ENCODE measurements at regions not wholly inside any gene's neighbourhood (a gene's known extent, or its start where the extent isn't known, plus 50 kb on each side); places are given as distances from the start of the nearest gene placed in this dataset.

DNA sequence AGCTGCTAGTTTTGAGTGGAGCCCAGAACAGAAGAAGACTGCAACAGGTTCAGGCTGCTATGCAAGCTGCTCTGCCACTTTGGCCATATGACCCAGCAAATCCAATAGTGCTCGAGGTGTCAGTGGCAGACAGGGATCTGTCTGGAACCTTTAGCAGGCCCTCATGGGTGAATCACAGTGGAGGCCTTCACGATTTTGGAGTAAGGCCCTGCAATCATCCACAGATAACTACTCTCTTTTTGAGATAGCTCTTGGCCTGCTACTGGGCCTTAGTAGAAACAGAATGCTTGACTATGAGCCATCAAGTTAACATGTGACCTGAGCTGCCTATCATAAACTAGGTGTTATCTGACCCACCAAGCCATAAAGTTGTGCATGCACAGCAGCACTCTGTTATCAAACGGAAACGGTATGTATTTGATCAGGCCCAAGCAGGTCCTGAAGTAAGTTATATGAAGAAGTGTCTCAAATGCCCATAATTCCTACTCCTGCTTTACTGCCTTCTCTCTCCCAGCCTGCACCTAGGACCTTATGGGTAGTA, 116.9 kb upstream of the CCDC196 start:
- TF ChIP-seq, protein P1, sequence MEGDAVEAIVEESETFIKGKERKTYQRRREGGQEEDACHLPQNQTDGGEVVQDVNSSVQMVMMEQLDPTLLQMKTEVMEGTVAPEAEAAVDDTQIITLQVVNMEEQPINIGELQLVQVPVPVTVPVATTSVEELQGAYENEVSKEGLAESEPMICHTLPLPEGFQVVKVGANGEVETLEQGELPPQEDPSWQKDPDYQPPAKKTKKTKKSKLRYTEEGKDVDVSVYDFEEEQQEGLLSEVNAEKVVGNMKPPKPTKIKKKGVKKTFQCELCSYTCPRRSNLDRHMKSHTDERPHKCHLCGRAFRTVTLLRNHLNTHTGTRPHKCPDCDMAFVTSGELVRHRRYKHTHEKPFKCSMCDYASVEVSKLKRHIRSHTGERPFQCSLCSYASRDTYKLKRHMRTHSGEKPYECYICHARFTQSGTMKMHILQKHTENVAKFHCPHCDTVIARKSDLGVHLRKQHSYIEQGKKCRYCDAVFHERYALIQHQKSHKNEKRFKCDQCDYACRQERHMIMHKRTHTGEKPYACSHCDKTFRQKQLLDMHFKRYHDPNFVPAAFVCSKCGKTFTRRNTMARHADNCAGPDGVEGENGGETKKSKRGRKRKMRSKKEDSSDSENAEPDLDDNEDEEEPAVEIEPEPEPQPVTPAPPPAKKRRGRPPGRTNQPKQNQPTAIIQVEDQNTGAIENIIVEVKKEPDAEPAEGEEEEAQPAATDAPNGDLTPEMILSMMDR (IDR thresholded peaks at IDR 0.05), result no peak
- no peak for TF ChIP-seq POLR2A (IDR thresholded peaks at IDR 0.05)

Data from thyroid gland (tissue), 4 donors.